ENCODE measurements at regions not wholly inside any gene's neighbourhood (a gene's known extent, or its start where the extent isn't known, plus 50 kb on each side); places are given as distances from the start of the nearest gene placed in this dataset.
"Not testable (repeated sequence)": the region's sequence is repeated elsewhere in the genome, so short reads cannot be mapped to it uniquely, and the experiment has no call there.

- H3K4me3 ChIP-seq (ENCODE audit: low read depth, low read length) = not testable (repeated sequence)
Observed at GRCh38 chrX:71822314-71822713, 59.2 kb downstream of the CXorf49B start.

GRCh38 chrX:71823391-71824057 lies 60.4 kb downstream of the CXorf49B start:
- no peak overlapping the region for H3K4me3 ChIP-seq (ENCODE audit: low read depth, low read length)
- TF ChIP-seq CTCF (IDR thresholded peaks at IDR 0.05; ENCODE audit: borderline replicate concordance, insufficient read depth, low read depth, low read length) = no peak

GRCh38 chrX:71828086-71828485 lies 64.9 kb downstream of the CXorf49B start:
- no peak overlapping the region for H3K4me3 ChIP-seq (ENCODE audit: low read depth, low read length)
- TF ChIP-seq CTCF (IDR thresholded peaks at IDR 0.05; ENCODE audit: borderline replicate concordance, insufficient read depth, low read depth, low read length) = no peak

GRCh38 chrX:71838092-71838491 lies 72.6 kb upstream of the NHSL2 start:
- H3K4me3 ChIP-seq (ENCODE audit: low read depth, low read length) = not testable (repeated sequence)

- no peak overlapping the region for H3K4me3 ChIP-seq (ENCODE audit: low read depth, low read length)
- no peak for TF ChIP-seq CTCF (IDR thresholded peaks at IDR 0.05; ENCODE audit: borderline replicate concordance, insufficient read depth, low read depth, low read length)
Observed at GRCh38 chrX:71846429-71846828, 64.2 kb upstream of the NHSL2 start.

GRCh38 chrX:71852182-71852581 lies 58.5 kb upstream of the NHSL2 start:
- no peak for TF ChIP-seq CTCF (IDR thresholded peaks at IDR 0.05; ENCODE audit: borderline replicate concordance, insufficient read depth, low read depth, low read length)

GRCh38 chrX:71859637-71860036 lies 51.0 kb upstream of the NHSL2 start:
- peak; percentile 53; the same call in 1 of the 2 replicates for TF ChIP-seq CTCF (IDR thresholded peaks at IDR 0.05; ENCODE audit: borderline replicate concordance, insufficient read depth, low read depth, low read length)
- no peak overlapping the region for H3K4me3 ChIP-seq (ENCODE audit: low read depth, low read length)

More at GRCh38 chrX:71852182-71852581, 58.5 kb upstream of the NHSL2 start:
- H3K4me3 ChIP-seq (ENCODE audit: low read depth, low read length) = no peak overlapping the region
